ENCODE measurements at regions not wholly inside any gene's neighbourhood (a gene's known extent, or its start where the extent isn't known, plus 50 kb on each side); places are given as distances from the start of the nearest gene placed in this dataset.

DNA sequence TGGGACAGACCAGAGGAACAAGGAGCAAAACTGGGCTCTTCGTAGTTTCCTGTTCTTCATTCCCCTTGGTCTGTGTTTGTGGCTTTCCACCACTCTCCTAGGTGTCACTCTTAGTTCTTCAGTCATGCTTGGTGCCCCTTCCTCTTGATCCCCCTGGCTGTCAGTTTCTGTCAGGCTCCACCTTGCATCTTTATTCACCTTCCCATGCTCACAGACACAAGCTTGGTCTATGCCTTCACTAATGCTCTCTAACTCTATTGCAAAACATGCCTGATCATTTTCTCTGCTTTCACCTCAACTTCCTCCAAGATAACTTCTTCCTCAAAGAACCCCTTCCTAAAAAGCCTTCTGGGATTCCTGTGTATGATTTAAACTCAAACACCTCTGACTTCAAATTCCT is 122.9 kb downstream of the GLUL start:
- Histone ChIP-seq H3K4me1 (ENCODE audit: control insufficient read depth in 5 of 5, insufficient read depth in 5 of 5, low read length in 5 of 5) (peaks cover 0 to 3% (median 0%) of the 10 kb centered on the region in 5 donors), H3K9ac (ENCODE audit: insufficient read depth in 1 of 2, low read length in 2 of 2) (no peak overlapping the region), H3K27ac (ENCODE audit: low read depth in 1 of 2, low read length in 1 of 2) (no peak overlapping the region), H3K36me3 (ENCODE audit: control insufficient read depth in 4 of 4, insufficient read depth in 4 of 4, low read length in 4 of 4) (no peaks in the 10 kb centered on the region), H3K27me3 (ENCODE audit: control insufficient read depth in 3 of 3, insufficient read depth in 3 of 3, low read length in 2 of 3) (peaks cover 0 to 3% (median 0%) of the 10 kb centered on the region in 3 donors), H3K4me3 (no peak overlapping the region), H3K9me3 (ENCODE audit: control insufficient read depth in 4 of 4, insufficient read depth in 3 of 4, low read length in 3 of 4) (no peaks in the 10 kb centered on the region)
- ATAC-seq (ENCODE audit: insufficient read depth, low FRiP score), result no peak
- DNase-seq, result no peak
- no peak for TF ChIP-seq CTCF (IDR thresholded peaks at IDR 0.05; ENCODE audit: control extremely low read depth, extremely low read depth)
- WGBS, 2 donors, result 36 to 72% methylated on average over 1 of the region's 1 CpG

DNA sequence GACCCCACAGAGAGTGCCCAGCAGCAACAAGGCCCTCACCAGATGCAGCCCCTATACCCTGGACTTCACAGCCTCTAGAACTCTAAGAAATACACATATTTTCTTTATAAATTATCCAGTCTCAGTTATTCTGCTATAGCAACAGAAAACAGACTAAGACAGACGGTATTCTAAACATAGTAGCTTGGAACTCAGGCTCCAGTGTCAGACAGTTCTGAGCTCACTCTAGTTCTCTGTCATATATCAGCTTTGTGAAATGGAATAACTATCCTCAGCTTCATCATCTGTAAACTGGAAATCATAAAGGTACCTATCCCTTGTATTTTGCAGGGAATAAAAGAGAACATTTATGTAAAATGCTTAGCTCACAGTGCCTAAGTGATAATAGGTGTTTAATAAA is 127.4 kb downstream of the GLUL start:
- no peaks in the 10 kb centered on the region for H3K36me3 ChIP-seq (ENCODE audit: control insufficient read depth in 4 of 4, insufficient read depth in 4 of 4, low read length in 4 of 4)
- no peak overlapping the region for H3K9ac ChIP-seq (ENCODE audit: insufficient read depth in 1 of 2, low read length in 2 of 2)
- DNase-seq (no peak), ATAC-seq (ENCODE audit: insufficient read depth, low FRiP score) (no peak)
- no peak overlapping the region for H3K27ac ChIP-seq (ENCODE audit: low read depth in 1 of 2, low read length in 1 of 2)
- peaks cover 0 to 3% (median 0%) of the 10 kb centered on the region in 3 donors for H3K27me3 ChIP-seq (ENCODE audit: control insufficient read depth in 3 of 3, insufficient read depth in 3 of 3, low read length in 2 of 3)
- no peak for TF ChIP-seq CTCF (IDR thresholded peaks at IDR 0.05; ENCODE audit: control extremely low read depth, extremely low read depth)
- peaks cover 0 to 13% (median 3%) of the 10 kb centered on the region in 5 donors for H3K4me1 ChIP-seq (ENCODE audit: control insufficient read depth in 5 of 5, insufficient read depth in 5 of 5, low read length in 5 of 5)
- 93 to 95% methylated on average over 1 of the region's 1 CpG for WGBS, 2 donors
- H3K9me3 ChIP-seq (ENCODE audit: control insufficient read depth in 4 of 4, insufficient read depth in 3 of 4, low read length in 3 of 4), result no peaks in the 10 kb centered on the region
- no peak overlapping the region for H3K4me3 ChIP-seq

GRCh38 chr1:182263706-182264105 is 127.9 kb downstream of the GLUL start:
- WGBS, 2 donors, result 48 to 64% methylated on average over 1 of the region's 1 CpG

More at GRCh38 chr1:182263706-182264105, 127.9 kb downstream of the GLUL start:
- Histone ChIP-seq H3K36me3 (ENCODE audit: control insufficient read depth in 4 of 4, insufficient read depth in 4 of 4, low read length in 4 of 4) (no peaks in the 10 kb centered on the region), H3K9ac (ENCODE audit: insufficient read depth in 1 of 2, low read length in 2 of 2) (no peak overlapping the region), H3K27me3 (ENCODE audit: control insufficient read depth in 3 of 3, insufficient read depth in 3 of 3, low read length in 2 of 3) (peaks cover 0 to 3% (median 0%) of the 10 kb centered on the region in 3 donors), H3K9me3 (ENCODE audit: control insufficient read depth in 4 of 4, insufficient read depth in 3 of 4, low read length in 3 of 4) (no peaks in the 10 kb centered on the region), H3K4me1 (ENCODE audit: control insufficient read depth in 5 of 5, insufficient read depth in 5 of 5, low read length in 5 of 5) (peaks cover 0 to 14% (median 5%) of the 10 kb centered on the region in 5 donors), H3K4me3 (no peak overlapping the region), H3K27ac (ENCODE audit: low read depth in 1 of 2, low read length in 1 of 2) (no peak overlapping the region)
- TF ChIP-seq CTCF (IDR thresholded peaks at IDR 0.05; ENCODE audit: control extremely low read depth, extremely low read depth), result no peak
- DNase-seq (no peak), ATAC-seq (ENCODE audit: insufficient read depth, low FRiP score) (no peak)

Measured in lung (tissue), 11 donors.